ENCODE measurements at regions not wholly inside any gene's neighbourhood (a gene's known extent, or its start where the extent isn't known, plus 50 kb on each side); places are given as distances from the start of the nearest gene placed in this dataset.

- no peak for DNase-seq (ENCODE audit: low read depth)
- no peak overlapping the region for H3K4me3 ChIP-seq (ENCODE audit: low read depth, low read length)
- in situ Hi-C loops (cut with HindIII; ENCODE audit: low sequenced_read_pairs): no loop called here
- no peak for TF ChIP-seq CTCF (IDR thresholded peaks at IDR 0.05; ENCODE audit: low read depth, low read length, missing control alignments)
These were observed 90.0 kb downstream of the FGF18 start for GRCh38 chr5:171509467-171509866.

GRCh38 chr5:171512397-171512796, 93.0 kb downstream of the FGF18 start:
- TF ChIP-seq CTCF (IDR thresholded peaks at IDR 0.05; ENCODE audit: low read depth, low read length, missing control alignments): no peak
- no peak overlapping the region for H3K4me3 ChIP-seq (ENCODE audit: low read depth, low read length)
- in situ Hi-C loops (cut with HindIII; ENCODE audit: low sequenced_read_pairs): no loop called here
- DNase-seq (ENCODE audit: low read depth): no peak

GRCh38 chr5:171513591-171513990, 94.1 kb downstream of the FGF18 start:
- no peak overlapping the region for H3K4me3 ChIP-seq (ENCODE audit: low read depth, low read length)
- no peak for TF ChIP-seq CTCF (IDR thresholded peaks at IDR 0.05; ENCODE audit: low read depth, low read length, missing control alignments)
- no peak for DNase-seq (ENCODE audit: low read depth)
- in situ Hi-C loops (cut with HindIII; ENCODE audit: low sequenced_read_pairs): no loop called here

- no peak overlapping the region for H3K4me3 ChIP-seq (ENCODE audit: low read depth, low read length)
- DNase-seq (ENCODE audit: low read depth): no peak
- in situ Hi-C loops (cut with HindIII; ENCODE audit: low sequenced_read_pairs): loop anchor here (5.0 kb wide), 1 partner anchor 37 kb away; no protein-coding TSS in a partner anchor
- TF ChIP-seq CTCF (IDR thresholded peaks at IDR 0.05; ENCODE audit: low read depth, low read length, missing control alignments): no peak
These were observed 99.5 kb downstream of the FGF18 start for GRCh38 chr5:171518916-171519315.

- no peak for DNase-seq (ENCODE audit: low read depth)
- TF ChIP-seq CTCF (IDR thresholded peaks at IDR 0.05; ENCODE audit: low read depth, low read length, missing control alignments): no peak
- in situ Hi-C loops (cut with HindIII; ENCODE audit: low sequenced_read_pairs): no loop called here
- no peak overlapping the region for H3K4me3 ChIP-seq (ENCODE audit: low read depth, low read length)
These were observed 101.1 kb downstream of the FGF18 start for GRCh38 chr5:171520300-171521174.

GRCh38 chr5:171521219-171521633, 101.8 kb downstream of the FGF18 start:
- no peak for TF ChIP-seq CTCF (IDR thresholded peaks at IDR 0.05; ENCODE audit: low read depth, low read length, missing control alignments)
- DNase-seq (ENCODE audit: low read depth): peak; percentile 71
- H3K4me3 ChIP-seq (ENCODE audit: low read depth, low read length): no peak overlapping the region
- in situ Hi-C loops (cut with HindIII; ENCODE audit: low sequenced_read_pairs): no loop called here
